WTC11 (cell line): ENCODE measurements at regions not wholly inside any gene's neighbourhood (a gene's known extent, or its start where the extent isn't known, plus 50 kb on each side); places are given as distances from the start of the nearest gene placed in this dataset.
"Not testable (repeated sequence)": the region's sequence is repeated elsewhere in the genome, so short reads cannot be mapped to it uniquely, and the experiment has no call there.

Source experiments
- ATAC-seq: fragments of 200-7000 bp; cut with Tn5 transposase; 2 replicates; pipeline ENCODE4 v1.10.0; 2021; ENCODE audit warnings: mild to moderate bottlenecking, moderate library complexity
- CTCF ChIA-PET: fragments of 300-600 bp; sonication (Branson Sonifier 250); formaldehyde crosslinking; loops from one replicate; lab custom pipeline; 2021; ENCODE audit warnings: antibody characterized with exemption; lab: Charles Lee
- POLR2A ChIA-PET: fragments of 350-600 bp; sonication (Branson Sonifier 250); formaldehyde crosslinking; loops from one replicate; lab custom pipeline; 2021; ENCODE audit warnings: antibody characterized with exemption; lab: Charles Lee
- DNase-seq: peaks from one replicate; pipeline ENCODE4 v3.0.0; 2021; ENCODE audit warnings: low spot score
- H3K27ac Mint-ChIP-seq: 2 replicates; pipeline ENCODE4 v1.8.0; 2021; ENCODE audit warnings: mixed read lengths
- H3K27me3 Mint-ChIP-seq: 2 replicates; pipeline ENCODE4 v1.8.0; 2021; ENCODE audit warnings: low read depth, mild to moderate bottlenecking, moderate library complexity, mixed read lengths
- H3K36me3 Mint-ChIP-seq: 2 replicates; pipeline ENCODE4 v1.8.0; 2021; ENCODE audit warnings: mixed read lengths
- H3K4me1 Mint-ChIP-seq: 2 replicates; pipeline ENCODE4 v1.8.0; 2022; ENCODE audit warnings: mixed read lengths
- H3K4me3 Mint-ChIP-seq: 2 replicates; pipeline ENCODE4 v1.8.0; 2021; ENCODE audit warnings: mild to moderate bottlenecking, moderate library complexity, mixed read lengths
- H3K9me3 Mint-ChIP-seq: 2 replicates; pipeline ENCODE4 v1.8.0; 2021; ENCODE audit warnings: mixed read lengths
- AR ChIP-seq: fragments of 250-450 bp; sonication (Bioruptor Pico); IDR thresholded peaks from 2 replicates; pipeline ENCODE4 v1.9.0; 2021; ENCODE audit warnings: mild to moderate bottlenecking
- ARID4B ChIP-seq: sonication (generic); formaldehyde crosslinking; IDR thresholded peaks from 2 replicates; pipeline ENCODE4 v1.8.0; 2023; ENCODE audit warnings: missing genetic modification reagents, mild to moderate bottlenecking, borderline replicate concordance
- ATF3 ChIP-seq: sonication (generic); formaldehyde crosslinking; conservative IDR thresholded peaks from 2 replicates; pipeline ENCODE4 v1.8.1; 2022; ENCODE audit warnings: mild to moderate bottlenecking, missing genetic modification reagents
- CREB1 ChIP-seq: sonication (generic); formaldehyde crosslinking; IDR thresholded peaks from 2 replicates; pipeline ENCODE4 v1.8.0; 2023; ENCODE audit warnings: mild to moderate bottlenecking, missing genetic modification reagents
- CTCF ChIP-seq: fragments of 200-600 bp; IDR thresholded peaks from 2 replicates; pipeline ENCODE4 v1.8.0; 2022; ENCODE audit warnings: antibody characterized with exemption
- E2F4 ChIP-seq: sonication (generic); formaldehyde crosslinking; IDR thresholded peaks from 2 replicates; pipeline ENCODE4 v1.8.1; 2022; ENCODE audit warnings: low read depth, mild to moderate bottlenecking, moderate library complexity, missing genetic modification reagents, borderline replicate concordance
- EMX1 ChIP-seq: fragments of 250-450 bp; sonication (Bioruptor Pico); IDR thresholded peaks from 2 replicates; pipeline ENCODE4 v1.8.0; 2021; ENCODE audit warnings: mild to moderate bottlenecking
- ESRRA ChIP-seq: sonication (generic); formaldehyde crosslinking; IDR thresholded peaks from 2 replicates; pipeline ENCODE4 v1.8.1; 2022; ENCODE audit warnings: mild to moderate bottlenecking, missing genetic modification reagents, borderline replicate concordance
- SMAD4 ChIP-seq: sonication (generic); formaldehyde crosslinking; IDR thresholded peaks from 2 replicates; pipeline ENCODE4 v1.8.0; 2022; ENCODE audit warnings: mild to moderate bottlenecking, missing genetic modification reagents
- SOX15 ChIP-seq: fragments of 250-450 bp; sonication (Bioruptor Pico); IDR thresholded peaks from 2 replicates; pipeline ENCODE4 v1.9.0; 2021; ENCODE audit warnings: mild to moderate bottlenecking
- USF2 ChIP-seq: sonication (generic); formaldehyde crosslinking; IDR thresholded peaks from 2 replicates; pipeline ENCODE4 v1.8.1; 2023; ENCODE audit warnings: mild to moderate bottlenecking, missing genetic modification reagents, moderate library complexity
- ZNF121 ChIP-seq: sonication (generic); formaldehyde crosslinking; IDR thresholded peaks from 2 replicates; pipeline ENCODE4 v1.8.0; 2023; ENCODE audit warnings: missing genetic modification reagents
- ZNF281 ChIP-seq: sonication (generic); formaldehyde crosslinking; IDR thresholded peaks from 2 replicates; pipeline ENCODE4 v1.8.0; 2023; ENCODE audit warnings: mild to moderate bottlenecking, missing genetic modification reagents

GRCh38 chr17:54194268-54194667 lies 371.5 kb downstream of the KIF2B start (continued):
- TF ChIP-seq SMAD4 (CRISPR knock-in tag) (no peak), CTCF (no peak), ARID4B (CRISPR knock-in tag) (no peak), ESRRA (CRISPR knock-in tag) (no peak)

GRCh38 chr17:54196751-54197150 lies 374.0 kb downstream of the KIF2B start:
- CTCF ChIA-PET, result no interaction called here
- no peak overlapping the region for H3K27ac Mint-ChIP-seq
- DNase-seq (no peak), ATAC-seq (no peak)
- TF ChIP-seq USF2 (no peak), AR (no peak), E2F4 (CRISPR knock-in tag) (no peak), ZNF121 (CRISPR knock-in tag) (no peak), CREB1 (no peak), SMAD4 (CRISPR knock-in tag) (no peak), SOX15 (CRISPR knock-in tag) (no peak), ZNF281 (CRISPR knock-in tag) (no peak), EMX1 (CRISPR knock-in tag) (no peak), ATF3 (CRISPR knock-in tag) (no peak)
- no peak overlapping the region for H3K4me3 Mint-ChIP-seq
- POLR2A ChIA-PET, result no interaction called here
- no peaks in the 10 kb centered on the region for H3K4me1 Mint-ChIP-seq
- peaks cover 47% of the 10 kb centered on the region for H3K9me3 Mint-ChIP-seq
- no peaks in the 10 kb centered on the region for H3K27me3 Mint-ChIP-seq
- H3K36me3 Mint-ChIP-seq, result peaks cover 28% of the 10 kb centered on the region

GRCh38 chr17:54201380-54201779 lies 378.7 kb downstream of the KIF2B start:
- H3K4me1 Mint-ChIP-seq, H3K27ac Mint-ChIP-seq, H3K27me3 Mint-ChIP-seq, POLR2A ChIA-PET, CTCF ChIA-PET, H3K4me3 Mint-ChIP-seq, DNase-seq, ATAC-seq: not testable (repeated sequence)
- Mint-ChIP-seq H3K9me3 (peaks cover 33% of the 10 kb centered on the region), H3K36me3 (peaks cover 27% of the 10 kb centered on the region)
